OCI-LY7 (cell line): ENCODE measurements at regions not wholly inside any gene's neighbourhood (a gene's known extent, or its start where the extent isn't known, plus 50 kb on each side); places are given as distances from the start of the nearest gene placed in this dataset.

Experiments used
- CTCF ChIP-seq: fragments of 200-600 bp; sonication (generic); conservative IDR thresholded peaks from 2 replicates; pipeline ENCODE4 v1.5.1; 2014; ENCODE audit warnings: mild to moderate bottlenecking, antibody characterized with exemption, low read length, moderate library complexity, mixed read lengths
- EZH2phosphoT487 ChIP-seq: fragments of 200-600 bp; sonication (generic); IDR thresholded peaks from 2 replicates; pipeline ENCODE4 v1.6.1; 2018; ENCODE audit warnings: low read depth, borderline replicate concordance, mild to moderate bottlenecking, mixed run types, antibody characterized with exemption, low read length, moderate library complexity, mixed read lengths

- TF ChIP-seq CTCF: no peak
- no peak for TF ChIP-seq EZH2phosphoT487
Observed at GRCh38 chr17:74114881-74115470, 88.5 kb upstream of the RPL38 start.
